ENCODE measurements at regions not wholly inside any gene's neighbourhood (a gene's known extent, or its start where the extent isn't known, plus 50 kb on each side); places are given as distances from the start of the nearest gene placed in this dataset.

DNA sequence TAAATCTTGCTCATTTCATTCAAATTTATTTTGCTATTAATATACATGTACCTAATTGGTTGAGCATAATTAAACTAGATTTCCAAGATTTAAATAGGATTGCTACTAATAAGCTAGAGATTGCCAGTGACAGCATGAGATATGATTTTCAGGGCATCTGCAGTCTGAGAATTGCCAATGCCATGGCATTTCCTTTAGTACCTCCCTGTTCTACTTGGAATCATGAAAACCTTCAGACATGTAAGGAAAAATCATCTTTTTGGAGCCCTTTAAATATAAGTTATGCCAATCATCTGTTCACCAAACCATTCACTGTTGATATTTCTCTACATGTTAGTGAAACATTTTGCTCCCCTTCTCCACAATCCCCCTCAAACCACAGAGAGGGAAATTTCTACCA, 691.4 kb downstream of the DNAH5 start:
- DNase-seq (ENCODE audit: low read depth in 2 of 2) = no peak
- Histone ChIP-seq H4K20me1 (ENCODE audit: control insufficient read depth, extremely low read depth, insufficient read depth, low read length) (no peaks in the 10 kb centered on the region), H3K27ac (ENCODE audit: insufficient read depth, low read length) (no peak overlapping the region), H2AFZ (ENCODE audit: low read length) (no peak overlapping the region), H3K4me1 (ENCODE audit: control insufficient read depth, extremely low read depth, insufficient read depth, low read length) (no peaks in the 10 kb centered on the region), H3K4me2 (ENCODE audit: extremely low read depth, insufficient read depth, low read length) (no peak overlapping the region), H3K79me2 (ENCODE audit: control insufficient read depth, insufficient read depth, low read length) (no peaks in the 10 kb centered on the region), H3K36me3 (ENCODE audit: control insufficient read depth, insufficient read depth, low read length) (no peaks in the 10 kb centered on the region), H3K27me3 (ENCODE audit: control insufficient read depth, insufficient read depth, low read length) (no peaks in the 10 kb centered on the region), H3K9me3 (ENCODE audit: control insufficient read depth, insufficient read depth, low read depth, low read length) (no peaks in the 10 kb centered on the region), H3K4me3 (replicated peaks in 1 of 4; ENCODE audit: control extremely low read depth in 1 of 4, insufficient read depth in 1 of 4, low read depth in 3 of 4, low read length in 4 of 4) (no peak overlapping the region), H3K9ac (ENCODE audit: insufficient read depth, low read length) (no peak overlapping the region)
- TF ChIP-seq, protein P1, sequence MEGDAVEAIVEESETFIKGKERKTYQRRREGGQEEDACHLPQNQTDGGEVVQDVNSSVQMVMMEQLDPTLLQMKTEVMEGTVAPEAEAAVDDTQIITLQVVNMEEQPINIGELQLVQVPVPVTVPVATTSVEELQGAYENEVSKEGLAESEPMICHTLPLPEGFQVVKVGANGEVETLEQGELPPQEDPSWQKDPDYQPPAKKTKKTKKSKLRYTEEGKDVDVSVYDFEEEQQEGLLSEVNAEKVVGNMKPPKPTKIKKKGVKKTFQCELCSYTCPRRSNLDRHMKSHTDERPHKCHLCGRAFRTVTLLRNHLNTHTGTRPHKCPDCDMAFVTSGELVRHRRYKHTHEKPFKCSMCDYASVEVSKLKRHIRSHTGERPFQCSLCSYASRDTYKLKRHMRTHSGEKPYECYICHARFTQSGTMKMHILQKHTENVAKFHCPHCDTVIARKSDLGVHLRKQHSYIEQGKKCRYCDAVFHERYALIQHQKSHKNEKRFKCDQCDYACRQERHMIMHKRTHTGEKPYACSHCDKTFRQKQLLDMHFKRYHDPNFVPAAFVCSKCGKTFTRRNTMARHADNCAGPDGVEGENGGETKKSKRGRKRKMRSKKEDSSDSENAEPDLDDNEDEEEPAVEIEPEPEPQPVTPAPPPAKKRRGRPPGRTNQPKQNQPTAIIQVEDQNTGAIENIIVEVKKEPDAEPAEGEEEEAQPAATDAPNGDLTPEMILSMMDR (conservative IDR thresholded peaks at IDR 0.05 in 1 of 2, IDR thresholded peaks at IDR 0.05 in 1 of 2; ENCODE audit: low read depth in 1 of 2, low read length in 2 of 2) = no peak
- no peak for TF ChIP-seq EZH2 (IDR thresholded peaks at IDR 0.05; ENCODE audit: low read length, missing control alignments)

DNA sequence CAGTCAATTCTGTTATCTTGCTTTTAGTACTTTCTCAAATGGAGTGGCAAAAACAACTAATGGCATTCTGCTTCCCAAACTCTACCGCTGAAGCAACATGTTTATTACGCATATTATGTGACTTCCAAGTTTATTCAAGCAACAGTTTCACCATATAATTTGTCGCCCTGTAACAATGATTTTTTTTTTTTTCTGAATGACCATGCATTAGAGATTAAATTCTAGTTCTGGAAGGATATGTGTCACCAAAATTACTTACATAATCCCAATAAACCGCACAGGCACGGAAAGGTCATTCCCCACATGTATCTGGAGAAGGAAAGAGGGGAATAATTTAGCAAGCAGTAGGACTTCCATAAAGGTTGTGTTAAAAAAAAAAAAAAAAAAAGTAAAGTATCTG, 691.8 kb downstream of the DNAH5 start:
- TF ChIP-seq, protein P1 (conservative IDR thresholded peaks at IDR 0.05 in 1 of 2, IDR thresholded peaks at IDR 0.05 in 1 of 2; ENCODE audit: low read depth in 1 of 2, low read length in 2 of 2) = no peak
- TF ChIP-seq EZH2 (IDR thresholded peaks at IDR 0.05; ENCODE audit: low read length, missing control alignments) = no peak
- no peaks in the 10 kb centered on the region for H3K4me1 ChIP-seq (ENCODE audit: control insufficient read depth, extremely low read depth, insufficient read depth, low read length)
- H2AFZ ChIP-seq (ENCODE audit: low read length) = no peak overlapping the region
- no peaks in the 10 kb centered on the region for H3K36me3 ChIP-seq (ENCODE audit: control insufficient read depth, insufficient read depth, low read length)
- H3K4me2 ChIP-seq (ENCODE audit: extremely low read depth, insufficient read depth, low read length) = no peak overlapping the region
- no peaks in the 10 kb centered on the region for H3K79me2 ChIP-seq (ENCODE audit: control insufficient read depth, insufficient read depth, low read length)
- DNase-seq (ENCODE audit: low read depth in 2 of 2) = no peak
- H3K27ac ChIP-seq (ENCODE audit: insufficient read depth, low read length) = no peak overlapping the region
- no peak overlapping the region for H3K4me3 ChIP-seq (replicated peaks in 1 of 4; ENCODE audit: control extremely low read depth in 1 of 4, insufficient read depth in 1 of 4, low read depth in 3 of 4, low read length in 4 of 4)
- H3K27me3 ChIP-seq (ENCODE audit: control insufficient read depth, insufficient read depth, low read length) = no peaks in the 10 kb centered on the region
- no peaks in the 10 kb centered on the region for H4K20me1 ChIP-seq (ENCODE audit: control insufficient read depth, extremely low read depth, insufficient read depth, low read length)
- no peak overlapping the region for H3K9ac ChIP-seq (ENCODE audit: insufficient read depth, low read length)
- no peaks in the 10 kb centered on the region for H3K9me3 ChIP-seq (ENCODE audit: control insufficient read depth, insufficient read depth, low read depth, low read length)

DNA sequence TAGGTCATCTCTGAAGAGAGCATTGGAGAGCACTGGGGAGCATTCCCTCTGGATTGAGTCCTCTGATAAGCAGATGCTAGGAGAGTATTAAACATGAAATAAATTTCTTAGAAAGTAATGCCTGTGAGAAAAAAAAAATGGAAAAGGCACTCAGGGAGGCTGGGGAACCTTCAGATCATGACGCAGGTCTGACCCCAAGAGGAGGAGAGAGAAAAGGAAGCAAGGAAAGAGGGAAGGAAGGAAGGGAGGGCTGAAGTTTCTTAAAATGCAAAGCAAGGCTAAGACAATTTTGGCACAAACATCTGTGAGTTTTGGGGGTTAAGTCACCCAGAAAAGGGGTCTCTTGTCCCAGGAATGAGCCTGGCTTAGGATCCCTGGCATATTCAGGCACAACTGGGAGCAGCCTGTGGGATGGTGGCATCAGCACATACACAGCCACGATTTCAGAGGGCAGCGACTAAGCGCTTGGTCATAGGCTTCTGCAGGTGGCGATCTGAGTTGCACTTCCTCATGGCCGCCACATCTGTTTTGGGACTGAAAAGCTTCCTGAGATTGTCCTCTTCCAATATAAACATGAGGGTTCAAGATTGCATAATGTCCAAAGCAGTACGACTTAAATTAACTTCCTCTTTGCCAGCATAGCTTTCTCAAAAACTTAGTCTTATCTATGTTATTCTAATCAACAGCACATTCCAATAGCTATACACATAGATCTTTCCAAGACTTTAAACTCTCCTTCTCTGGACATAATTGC, 692.7 kb downstream of the DNAH5 start:
- H3K9ac ChIP-seq (ENCODE audit: insufficient read depth, low read length) = no peak overlapping the region
- no peak for TF ChIP-seq EZH2 (IDR thresholded peaks at IDR 0.05; ENCODE audit: low read length, missing control alignments)
- TF ChIP-seq, protein P1 (conservative IDR thresholded peaks at IDR 0.05 in 1 of 2, IDR thresholded peaks at IDR 0.05 in 1 of 2; ENCODE audit: low read depth in 1 of 2, low read length in 2 of 2) = no peak
- no peaks in the 10 kb centered on the region for H3K36me3 ChIP-seq (ENCODE audit: control insufficient read depth, insufficient read depth, low read length)
- no peaks in the 10 kb centered on the region for H3K4me1 ChIP-seq (ENCODE audit: control insufficient read depth, extremely low read depth, insufficient read depth, low read length)
- no peak overlapping the region for H3K4me3 ChIP-seq (replicated peaks in 1 of 4; ENCODE audit: control extremely low read depth in 1 of 4, insufficient read depth in 1 of 4, low read depth in 3 of 4, low read length in 4 of 4)
- H2AFZ ChIP-seq (ENCODE audit: low read length) = no peak overlapping the region
- no peak overlapping the region for H3K27ac ChIP-seq (ENCODE audit: insufficient read depth, low read length)
- H3K9me3 ChIP-seq (ENCODE audit: control insufficient read depth, insufficient read depth, low read depth, low read length) = no peaks in the 10 kb centered on the region
- no peaks in the 10 kb centered on the region for H4K20me1 ChIP-seq (ENCODE audit: control insufficient read depth, extremely low read depth, insufficient read depth, low read length)
- H3K79me2 ChIP-seq (ENCODE audit: control insufficient read depth, insufficient read depth, low read length) = no peaks in the 10 kb centered on the region
- DNase-seq (ENCODE audit: low read depth in 2 of 2) = peak in 1 of 2 donors; percentile 85
- no peaks in the 10 kb centered on the region for H3K27me3 ChIP-seq (ENCODE audit: control insufficient read depth, insufficient read depth, low read length)
- no peak overlapping the region for H3K4me2 ChIP-seq (ENCODE audit: extremely low read depth, insufficient read depth, low read length)

Data from fibroblast of lung (primary cell).